NCI-H2196 (cell line): ENCODE measurements at regions not wholly inside any gene's neighbourhood (a gene's known extent, or its start where the extent isn't known, plus 50 kb on each side); places are given as distances from the start of the nearest gene placed in this dataset.

Experiments
- DNase-seq: peaks from one replicate; lab custom pipeline; 2025; ENCODE audit not compliant: unreplicated experiment; lab: John Stamatoyannopoulos, UW

DNA sequence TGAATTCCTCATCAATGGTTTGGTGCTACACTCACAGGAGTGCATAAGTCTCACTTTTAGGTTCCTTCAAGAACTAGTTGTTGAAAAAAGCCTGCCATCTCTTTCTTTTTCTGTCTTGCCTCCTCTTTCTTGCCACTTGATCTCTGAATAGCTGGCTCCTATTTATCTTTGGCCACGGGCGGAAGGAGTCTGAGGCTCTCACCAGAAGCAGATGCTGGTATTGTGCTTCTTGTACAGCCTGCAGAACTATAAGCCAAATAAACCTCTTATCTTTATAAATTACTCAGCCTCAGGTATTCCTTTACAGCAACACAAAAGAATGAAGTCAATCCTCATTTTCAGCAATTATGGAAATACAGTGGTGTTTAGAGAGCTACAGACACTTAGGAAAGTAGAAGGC lies 247.1 kb upstream of the PRR16 start:
- no peak for DNase-seq

DNA sequence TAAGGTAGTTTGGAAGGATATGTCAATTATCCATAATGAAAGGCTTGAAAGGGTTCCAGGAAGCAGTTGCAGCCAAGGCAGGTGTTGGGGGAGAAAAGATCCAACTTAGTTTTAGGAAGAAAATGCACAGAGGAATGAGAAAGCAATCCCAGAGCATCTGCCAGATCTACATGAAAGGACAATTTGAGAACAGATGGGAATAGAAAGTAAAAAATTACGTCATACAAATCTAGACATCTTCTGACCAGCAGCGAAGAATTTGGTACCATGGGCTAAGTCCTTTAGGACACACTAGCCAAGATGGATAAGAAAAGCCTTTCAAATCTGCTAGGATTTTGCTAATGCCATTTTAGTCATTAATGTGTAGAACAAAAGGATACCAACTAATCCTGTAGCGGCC lies 244.1 kb upstream of the PRR16 start:
- no peak for DNase-seq

DNA sequence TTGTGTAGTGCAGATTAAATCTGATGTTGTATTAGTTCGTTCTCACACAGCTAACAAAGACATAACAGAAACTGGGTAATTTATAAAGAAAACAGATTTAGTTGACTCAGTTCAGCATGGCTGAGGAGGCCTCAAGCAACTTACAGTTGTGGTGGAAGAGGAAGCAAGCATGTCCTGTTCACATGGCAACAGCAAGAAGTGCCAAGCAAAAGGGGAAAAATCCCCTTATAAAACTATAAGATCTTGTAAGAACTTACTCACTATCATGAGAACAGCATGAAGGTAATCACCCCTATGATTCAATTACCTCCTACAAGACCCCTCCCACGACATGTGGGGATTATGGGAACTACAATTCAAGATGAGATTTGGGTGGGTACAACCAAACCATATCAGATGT lies 238.6 kb upstream of the PRR16 start:
- no peak for DNase-seq

DNA sequence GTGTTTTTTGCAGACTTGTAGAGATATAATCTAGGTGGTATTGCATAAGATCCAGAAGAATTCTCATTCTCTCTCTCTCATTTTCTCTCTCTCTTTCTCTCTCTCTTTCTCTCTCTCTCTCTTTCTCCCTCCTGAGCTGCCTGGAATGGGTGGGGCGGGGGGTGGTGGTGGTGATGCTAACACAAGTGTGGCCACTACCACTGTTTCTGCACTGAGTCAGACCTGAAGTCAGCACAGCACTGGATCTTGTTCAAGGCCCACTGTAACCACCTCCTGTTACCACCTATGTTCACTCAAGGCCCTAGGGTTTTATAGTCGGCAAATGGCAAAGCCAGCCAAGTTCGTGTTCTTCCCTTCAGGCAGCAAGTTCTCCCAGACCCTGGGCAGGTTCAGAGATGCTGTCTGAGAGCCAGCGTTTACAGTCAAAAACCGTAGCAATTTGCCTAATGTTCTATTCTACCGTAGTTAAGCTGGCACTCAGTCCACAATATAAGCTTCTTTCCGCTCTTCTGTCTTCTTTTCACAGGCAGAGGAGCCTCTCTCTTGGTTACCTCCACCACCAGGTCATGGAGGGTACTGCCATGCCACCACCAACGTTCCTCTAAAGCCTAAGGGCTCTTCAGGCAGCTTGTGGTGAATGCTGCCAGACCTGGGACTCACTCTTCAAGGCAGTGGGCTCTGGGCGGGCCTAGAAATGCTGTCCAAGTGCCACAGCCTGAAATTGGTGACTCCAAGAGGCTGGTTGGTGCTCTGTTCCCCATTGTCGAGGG lies 235.7 kb upstream of the PRR16 start:
- DNase-seq = no peak

DNA sequence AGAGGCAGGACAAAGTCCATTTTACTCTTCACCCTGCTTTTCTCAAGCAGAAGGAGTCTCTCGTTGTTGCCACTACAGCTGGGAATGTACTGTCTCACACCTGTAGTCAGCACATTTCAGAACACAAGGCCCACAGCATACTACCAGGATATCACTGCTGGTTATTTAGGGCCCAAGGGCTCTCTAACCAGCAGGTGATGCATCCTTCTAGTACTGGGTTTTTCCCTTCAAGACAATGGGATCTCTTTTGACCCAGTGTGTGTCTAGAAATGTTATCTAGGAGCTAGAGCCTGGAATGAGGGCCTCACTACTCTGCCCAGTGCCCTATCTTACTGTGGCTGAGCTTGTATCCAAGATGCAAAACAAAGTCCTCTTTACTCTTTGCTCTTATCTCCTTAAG lies 235.1 kb upstream of the PRR16 start:
- no peak for DNase-seq

DNA sequence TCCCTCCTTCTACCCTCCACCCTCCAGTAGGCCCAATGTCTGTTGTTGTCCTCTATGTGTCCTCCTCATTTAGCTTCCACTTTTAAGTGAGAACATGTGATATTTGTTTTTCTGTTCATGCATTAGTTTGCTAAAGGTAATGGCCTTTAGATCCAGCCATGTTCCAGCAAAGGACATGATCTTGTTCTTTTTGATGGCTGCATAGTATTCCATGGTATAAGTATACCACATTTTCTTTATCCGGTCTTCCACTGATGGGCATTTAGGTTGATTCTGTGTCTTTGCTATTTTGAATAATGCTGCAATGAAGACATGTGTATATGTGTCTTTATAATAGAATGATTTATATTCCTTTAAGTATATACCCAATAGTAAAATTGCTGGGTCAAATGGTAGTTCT lies 232.5 kb upstream of the PRR16 start:
- no peak for DNase-seq

DNA sequence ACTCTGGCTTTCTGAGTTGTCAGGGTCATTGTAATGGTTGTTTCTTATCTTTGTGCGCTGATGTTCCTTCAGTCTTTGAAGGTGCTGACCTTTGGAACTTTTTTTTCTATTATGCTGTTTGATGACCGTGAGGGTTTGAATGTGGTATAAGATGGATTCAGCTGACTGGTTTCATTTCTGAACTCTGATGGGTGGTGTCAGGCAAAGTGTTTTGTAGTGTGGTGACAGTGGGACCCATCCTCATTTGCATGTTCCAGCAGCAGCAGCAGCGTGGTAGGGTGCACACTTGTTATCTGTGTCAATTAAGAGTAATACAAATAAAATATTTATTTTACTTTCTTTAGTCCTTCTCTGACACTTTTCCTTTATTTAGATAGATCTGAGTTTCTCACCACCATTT lies 227.7 kb upstream of the PRR16 start:
- no peak for DNase-seq

DNA sequence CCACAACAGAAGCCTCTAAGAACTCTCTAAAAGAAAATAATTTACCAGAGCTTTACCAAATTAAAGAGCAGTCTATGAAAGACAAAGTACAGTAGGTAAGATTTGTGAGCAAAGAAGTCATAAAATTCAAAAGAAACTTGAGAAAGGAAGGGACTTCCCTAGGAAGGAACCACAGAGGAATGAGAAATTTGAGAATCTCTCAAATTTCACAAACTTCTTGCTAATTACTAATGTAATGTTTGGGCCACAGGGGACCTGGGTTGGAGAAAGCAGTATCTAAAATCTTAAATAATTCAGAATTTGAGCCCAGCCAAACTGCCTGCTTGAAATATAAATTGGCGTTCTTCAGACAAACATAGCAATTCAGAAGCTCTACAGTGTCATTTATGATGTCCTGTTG lies 225.0 kb upstream of the PRR16 start:
- DNase-seq = no peak

DNA sequence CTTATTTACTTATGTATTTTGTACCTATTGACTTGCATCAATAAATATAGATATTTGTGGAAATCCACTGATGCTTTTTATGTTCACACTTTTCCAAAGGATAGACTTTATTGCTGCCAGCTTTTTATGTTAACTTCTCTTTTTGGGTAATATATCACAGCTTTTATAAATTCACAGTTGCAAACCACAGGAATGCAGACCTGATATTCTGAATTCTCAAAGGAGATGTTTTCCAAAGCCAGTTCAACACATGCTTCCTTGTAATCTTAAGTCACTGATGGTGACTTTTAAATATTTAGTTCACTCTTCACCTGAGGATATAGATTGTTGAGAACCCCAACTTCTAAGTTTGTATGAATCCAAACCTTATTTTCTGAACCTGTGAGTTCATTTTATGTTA lies 223.4 kb upstream of the PRR16 start:
- DNase-seq = no peak

DNA sequence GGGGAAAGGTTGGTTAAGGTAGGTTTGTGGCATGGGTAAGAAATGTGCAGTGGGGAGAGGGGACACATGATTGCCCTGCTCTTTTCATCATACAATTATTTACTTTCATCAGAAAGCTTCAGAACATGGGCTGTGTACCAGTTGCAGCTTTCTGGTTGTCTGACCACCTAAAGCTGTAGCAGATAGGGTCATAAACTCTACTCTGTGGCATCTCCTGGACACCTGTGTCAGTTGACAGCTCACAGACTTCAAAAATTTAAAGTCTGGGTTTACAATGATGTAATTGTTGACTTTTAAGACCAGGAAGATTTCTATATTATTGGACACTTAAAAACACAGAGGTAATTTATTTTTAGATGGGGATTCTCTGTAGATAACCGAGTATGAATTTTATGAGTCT lies 222.7 kb upstream of the PRR16 start:
- no peak for DNase-seq

DNA sequence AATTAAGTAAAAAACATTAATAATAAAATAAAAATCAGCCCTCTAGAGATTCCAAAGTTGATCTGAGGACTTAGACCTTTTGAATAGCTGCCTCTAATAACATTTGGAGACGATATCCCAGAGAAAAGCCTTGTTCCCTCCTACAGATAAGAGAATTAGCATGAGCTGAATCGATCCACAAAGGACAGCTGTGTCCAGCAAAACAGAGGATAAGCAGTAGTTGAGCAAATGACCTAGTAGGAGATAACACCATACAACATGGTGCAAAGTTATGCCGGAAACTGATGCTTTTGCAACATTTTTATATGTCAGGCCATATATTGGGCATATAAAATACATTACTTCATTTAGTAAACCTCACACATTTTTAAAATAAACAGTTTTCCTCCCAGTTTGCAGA lies 212.2 kb upstream of the PRR16 start:
- no peak for DNase-seq

DNA sequence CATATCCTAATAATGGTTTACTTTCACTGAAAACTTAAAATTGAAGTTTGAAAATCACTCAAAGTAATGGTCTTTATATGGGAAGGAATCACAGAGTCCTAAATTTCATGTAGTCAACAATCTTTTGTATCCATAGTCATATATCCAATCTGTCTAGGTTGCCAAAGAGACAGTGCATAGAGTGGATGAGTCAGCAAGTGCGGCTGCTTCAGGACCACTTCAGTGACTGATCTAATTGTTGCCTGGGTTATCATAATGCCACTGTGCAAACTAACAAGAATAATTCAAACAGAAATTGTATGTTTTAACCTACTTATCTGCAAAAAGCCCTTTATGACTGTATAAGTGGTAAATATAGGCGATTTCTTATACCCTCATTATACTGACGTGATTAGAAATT lies 211.3 kb upstream of the PRR16 start:
- no peak for DNase-seq

DNA sequence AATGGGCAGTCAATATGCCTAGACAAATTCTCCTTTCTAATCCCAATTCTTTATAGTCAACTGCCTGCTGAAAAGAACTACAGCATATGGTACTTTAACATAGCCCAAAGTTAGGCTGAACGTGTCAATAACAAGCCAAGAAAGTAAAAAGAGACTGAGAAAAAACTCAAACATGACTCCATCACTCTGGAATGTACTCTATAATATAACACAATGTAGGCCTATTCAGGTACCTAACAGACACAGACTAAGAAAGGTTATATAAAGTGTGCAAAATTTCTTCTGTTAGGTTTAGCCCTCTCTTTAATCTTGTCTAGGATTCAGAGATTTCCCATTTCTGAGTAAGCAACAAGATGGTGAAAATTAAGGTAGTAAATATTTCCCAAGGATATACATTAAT lies 209.7 kb upstream of the PRR16 start:
- no peak for DNase-seq

DNA sequence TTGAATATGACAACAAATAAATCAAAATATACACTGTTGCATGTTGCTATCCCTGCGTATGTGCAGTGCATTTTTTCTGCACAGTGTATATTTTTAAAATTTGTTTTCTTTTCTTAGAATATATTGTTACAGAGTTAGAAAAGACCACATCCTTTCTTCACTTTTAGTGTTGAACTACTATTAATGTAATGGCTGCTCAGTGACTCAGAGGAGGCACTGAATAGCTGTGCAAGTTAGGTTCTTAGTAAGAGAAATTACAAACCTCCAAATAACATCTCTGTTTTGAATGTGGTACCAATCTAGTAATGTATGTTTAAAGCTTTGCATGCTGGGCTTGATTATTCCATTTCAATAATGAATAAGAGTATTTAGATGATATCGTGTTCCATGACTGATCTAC lies 208.9 kb upstream of the PRR16 start:
- DNase-seq = no peak

DNA sequence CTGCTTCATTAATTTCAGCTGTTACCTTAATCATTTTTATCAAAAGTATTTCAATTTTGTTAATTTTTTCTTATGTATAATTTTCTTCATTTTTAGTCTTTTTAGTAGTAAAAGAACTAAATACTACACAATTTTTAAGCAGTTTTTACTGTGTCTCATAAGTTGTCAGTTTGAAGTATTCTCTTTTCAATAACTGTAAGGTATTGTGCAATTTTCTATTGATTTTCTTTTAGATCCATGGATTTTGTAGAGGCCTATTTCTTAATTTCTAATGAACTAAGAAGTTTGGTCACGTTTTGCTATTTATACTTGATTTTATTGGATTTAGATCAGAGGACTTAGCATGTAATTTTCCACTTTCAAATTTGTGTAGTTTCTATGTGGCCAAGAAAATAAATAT lies 207.7 kb upstream of the PRR16 start:
- no peak for DNase-seq

DNA sequence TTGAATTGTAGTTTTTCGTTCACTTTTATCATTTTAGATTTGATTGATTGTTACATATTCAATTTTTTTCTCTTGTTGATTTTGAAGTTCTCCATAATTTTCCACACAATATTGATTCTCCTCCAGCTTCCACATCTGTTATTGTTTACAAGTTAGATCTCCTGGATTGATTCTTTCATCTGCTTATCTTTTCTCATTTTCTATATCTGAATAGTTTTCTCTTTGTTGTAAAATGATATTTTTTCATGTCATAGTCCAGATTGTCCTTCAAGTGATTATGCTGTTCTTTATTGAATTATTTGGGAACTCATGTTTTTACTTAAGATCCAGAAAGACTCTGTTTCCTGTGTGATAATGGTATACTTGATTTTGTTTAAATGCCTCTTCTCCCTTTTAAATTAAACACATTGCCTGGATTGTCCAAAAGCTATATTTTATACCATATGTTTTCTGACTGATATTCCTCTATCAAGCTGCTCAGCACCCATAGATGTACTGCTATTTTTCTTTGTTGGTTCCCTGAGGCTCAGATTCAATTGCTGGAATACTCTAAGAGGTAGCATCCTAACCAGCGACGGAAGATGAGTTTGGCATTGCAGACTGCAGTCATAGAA lies 206.6 kb upstream of the PRR16 start:
- DNase-seq = no peak

DNA sequence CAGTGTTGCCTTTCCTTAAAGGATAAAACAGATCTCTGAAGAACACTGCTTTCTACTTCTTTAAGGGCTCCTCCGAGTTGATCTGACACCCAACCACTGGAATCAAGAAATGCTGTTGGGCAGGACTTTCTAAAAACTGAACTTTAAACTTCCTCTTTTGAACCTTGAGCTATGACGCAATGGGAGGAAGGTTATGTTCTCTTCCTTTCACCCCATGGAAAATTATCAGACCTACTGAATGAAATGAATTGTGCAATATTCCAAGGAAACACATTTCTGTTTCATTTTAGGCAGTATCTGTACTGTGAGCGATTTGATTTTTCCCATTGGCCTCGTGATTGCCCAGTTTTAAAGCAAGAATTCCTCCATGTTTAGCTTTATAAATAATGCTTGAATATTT lies 206.0 kb upstream of the PRR16 start:
- no peak for DNase-seq

DNA sequence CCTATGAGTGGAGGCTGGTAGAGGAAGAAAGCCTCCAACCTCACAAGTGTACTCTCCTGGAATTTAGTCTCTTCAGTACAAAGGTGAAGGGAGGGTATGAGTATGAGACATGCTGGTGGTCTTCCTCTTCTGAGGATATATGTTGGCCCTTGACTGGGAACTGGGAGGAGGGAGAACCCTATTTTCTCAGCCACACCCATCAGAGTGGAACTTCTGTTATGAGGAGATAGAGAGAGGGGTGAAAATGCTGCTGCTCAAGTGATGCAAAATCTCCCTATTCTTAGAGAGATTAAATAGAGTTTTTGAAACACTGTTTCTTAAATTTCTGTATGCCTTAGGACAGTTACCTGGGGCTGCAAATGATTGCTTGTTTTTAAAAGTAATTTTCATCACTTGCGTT lies 203.4 kb upstream of the PRR16 start:
- DNase-seq = no peak

DNA sequence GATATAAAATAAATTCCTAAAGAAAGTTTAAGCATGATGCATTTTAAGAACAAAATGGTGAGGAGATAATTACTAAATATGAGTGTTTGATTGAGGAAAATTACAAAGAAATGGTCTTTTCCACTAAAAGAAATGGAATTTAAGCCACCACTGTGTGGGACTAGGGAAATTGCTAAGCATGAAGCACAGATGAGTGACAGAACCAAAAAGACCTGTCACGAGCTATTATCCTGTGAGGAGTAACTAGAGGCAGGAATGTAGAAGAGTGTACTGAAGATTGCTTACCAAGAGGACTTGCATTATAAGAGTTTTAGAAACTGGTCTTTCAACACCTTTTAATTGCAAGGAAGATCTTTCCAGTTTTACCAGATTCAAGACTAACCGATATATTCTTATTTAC lies 193.6 kb upstream of the PRR16 start:
- DNase-seq = no peak

DNA sequence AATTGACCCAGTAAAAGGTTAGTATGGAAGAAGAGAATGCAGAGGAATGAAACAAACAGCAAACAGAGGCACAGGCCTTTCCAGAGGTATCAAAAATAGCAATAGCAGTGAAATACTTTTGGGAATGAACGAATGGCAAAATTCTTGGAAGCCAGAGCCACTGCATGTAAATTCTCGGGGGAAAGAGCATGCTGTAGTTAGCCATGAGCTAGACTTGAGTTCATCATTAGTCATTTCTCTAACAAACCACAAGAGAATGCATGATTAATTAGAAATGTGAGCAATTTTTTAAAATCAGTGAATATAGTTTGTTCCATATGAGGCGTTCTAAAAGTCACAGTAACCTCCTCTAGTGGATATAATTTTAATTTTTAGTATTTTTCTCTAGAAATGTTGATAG lies 170.3 kb upstream of the PRR16 start:
- no peak for DNase-seq

DNA sequence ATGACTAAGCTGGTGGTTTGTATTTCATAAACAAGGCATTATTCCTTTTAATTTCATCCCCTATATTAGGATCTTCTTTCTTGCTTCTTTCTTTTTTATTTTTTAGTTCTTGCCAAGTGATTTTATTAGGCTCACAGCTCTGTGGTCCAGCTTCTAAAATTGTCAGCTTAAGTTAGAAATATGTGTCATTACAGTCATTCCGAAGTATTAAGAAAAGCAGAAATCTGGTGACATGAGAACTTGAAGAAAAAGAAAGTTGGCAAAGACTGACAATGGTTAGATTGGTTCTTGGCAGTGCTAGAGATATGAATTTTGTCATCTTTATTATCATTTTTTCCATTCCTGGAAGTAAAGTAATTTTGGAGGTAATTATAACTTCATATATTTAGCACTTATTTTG lies 166.5 kb upstream of the PRR16 start:
- no peak for DNase-seq

DNA sequence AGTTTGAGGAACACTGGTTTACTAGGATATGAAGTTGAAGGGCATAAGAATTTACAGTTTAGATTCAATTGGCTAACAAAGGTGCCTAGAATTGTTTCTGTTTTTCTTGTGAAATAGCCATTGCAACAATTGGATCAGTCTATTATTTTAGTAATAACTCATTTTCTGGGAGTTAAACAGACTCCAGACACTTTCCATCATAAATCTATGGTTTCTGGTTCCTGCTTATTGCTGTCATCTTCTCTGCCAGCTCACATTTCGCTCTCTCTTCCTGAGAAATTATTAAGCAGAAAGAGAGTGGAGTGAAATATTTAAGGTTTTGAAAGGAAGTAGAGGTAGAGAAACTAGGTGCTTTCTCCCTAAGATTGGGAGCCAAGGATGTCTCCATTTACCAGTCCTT lies 165.1 kb upstream of the PRR16 start:
- DNase-seq = no peak

DNA sequence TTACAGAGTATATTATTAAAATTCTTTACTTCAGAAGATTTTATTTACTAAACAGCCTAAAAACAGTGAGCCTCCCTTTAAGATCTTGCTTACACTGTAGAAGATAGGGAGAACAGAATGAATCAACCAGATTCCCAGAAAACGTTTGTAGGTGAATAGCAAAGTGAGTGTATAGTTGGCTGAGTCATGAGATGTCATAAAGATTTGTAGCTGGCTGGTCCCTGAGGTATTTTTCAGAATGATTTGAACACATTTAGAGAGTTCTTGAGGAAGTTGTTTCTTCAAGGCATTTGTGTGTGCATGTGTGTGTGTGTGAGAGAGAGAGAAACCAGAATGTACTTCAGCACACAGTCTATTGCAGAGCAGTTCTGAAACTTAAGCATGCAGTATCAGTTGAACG lies 159.4 kb upstream of the PRR16 start:
- DNase-seq = no peak
